ENCODE measurements at regions not wholly inside any gene's neighbourhood (a gene's known extent, or its start where the extent isn't known, plus 50 kb on each side); places are given as distances from the start of the nearest gene placed in this dataset.

DNA sequence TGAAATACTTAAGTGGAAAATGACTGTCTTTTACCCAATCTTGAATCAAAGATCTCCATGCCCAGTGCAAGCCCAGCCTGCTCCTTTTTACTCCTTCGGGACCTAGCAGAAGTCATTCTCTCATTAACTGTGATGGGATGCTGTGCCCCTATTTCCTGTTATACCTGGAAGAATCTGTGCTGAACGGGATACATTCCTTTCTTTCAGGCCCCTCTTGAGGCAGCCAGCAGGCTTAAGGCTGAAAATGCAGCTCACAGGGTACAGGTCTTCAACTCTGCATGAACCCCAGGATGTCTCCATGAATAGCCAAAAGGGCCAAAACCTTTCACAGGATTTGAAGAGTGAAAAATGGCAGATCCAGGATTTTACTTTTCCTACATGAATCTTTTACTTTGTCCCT, 784.8 kb upstream of the KLHL29 start:
- no peak overlapping the region for H2BK20ac ChIP-seq (ENCODE audit: low read depth, low read length)
- no TSS peak for BruUV-seq (replicated peaks)

More for the DNA sequence above, 784.8 kb upstream of the KLHL29 start:
- H3K27me3 ChIP-seq (ENCODE audit: control insufficient read depth, insufficient read depth, low read length), result no peaks in the 10 kb centered on the region
- no peaks in the 10 kb centered on the region for H3K9me1 ChIP-seq (ENCODE audit: insufficient read depth, low read length)
- H3K4me2 ChIP-seq (ENCODE audit: low read depth, low read length), result no peak overlapping the region
- dilution Hi-C loops (cut with HindIII; ENCODE audit: low sequenced_read_pairs, unreplicated experiment) (no loop called here), in situ Hi-C loops (cut with MboI; ENCODE audit: low sequenced_read_pairs) (no loop called here), intact Hi-C loops (cut with micrococcal nuclease) (no loop called here)
- no peak overlapping the region for H3K23ac ChIP-seq (ENCODE audit: low read depth, low read length)
- H2BK5ac ChIP-seq (ENCODE audit: low read depth, low read length, poor library complexity, severe bottlenecking), result no peak overlapping the region
- H3K9ac ChIP-seq (ENCODE audit: low read depth, low read length), result no peak overlapping the region
- H3K27ac ChIP-seq (ENCODE audit: insufficient read depth, low read length), result no peak overlapping the region
- no peak overlapping the region for H3K14ac ChIP-seq (replicated peaks; ENCODE audit: low read depth, low read length)
- peaks cover 15% of the 10 kb centered on the region for H3K9me3 ChIP-seq (ENCODE audit: control insufficient read depth, insufficient read depth, low read length)
- H3K18ac ChIP-seq (ENCODE audit: low read depth, low read length), result no peak overlapping the region
- POLR2A ChIA-PET (ENCODE audit: unreplicated experiment), result no interaction called here
- H2BK120ac ChIP-seq (ENCODE audit: low read depth, low read length), result no peak overlapping the region
- no peaks in the 10 kb centered on the region for H3K36me3 ChIP-seq (ENCODE audit: control insufficient read depth, insufficient read depth, low read length)
- no peak overlapping the region for H2AK5ac ChIP-seq (ENCODE audit: low read depth, low read length)
- H2BK15ac ChIP-seq (ENCODE audit: low read depth, low read length), result no peak overlapping the region
- no peak for TF ChIP-seq MAZ (IDR thresholded peaks at IDR 0.05; ENCODE audit: borderline replicate concordance, low read depth, low read length)
- TF ChIP-seq FOS (IDR thresholded peaks at IDR 0.05; ENCODE audit: low read depth, low read length), result no peak
- TF ChIP-seq SMC3 (IDR thresholded peaks at IDR 0.05; ENCODE audit: low read depth, low read length), result no peak
- H3K4me1 ChIP-seq (ENCODE audit: control insufficient read depth, insufficient read depth, low read length), result no peaks in the 10 kb centered on the region
- H3K4me3 ChIP-seq (ENCODE audit: insufficient read depth, low read depth, low read length), result no peak overlapping the region
- no peak overlapping the region for H2AK9ac ChIP-seq (replicated peaks; ENCODE audit: low read depth, low read length, poor library complexity)
- ATAC-seq (ENCODE audit: low read depth), result no peak
- no peaks in the 10 kb centered on the region for H4K20me1 ChIP-seq (ENCODE audit: insufficient read depth, low read length)
- no peak overlapping the region for H3K56ac ChIP-seq (ENCODE audit: extremely low read depth, insufficient read depth, low read length)
- H2AFZ ChIP-seq (replicated peaks; ENCODE audit: low read length, poor library complexity), result no peak overlapping the region
- H3K4ac ChIP-seq (ENCODE audit: low read depth, low read length), result no peak overlapping the region
- no peak for DNase-seq
- H4K8ac ChIP-seq (ENCODE audit: low read depth in 2 of 2, low read length in 2 of 2), result no peak overlapping the region
- H4K91ac ChIP-seq (ENCODE audit: insufficient read depth, low read depth, low read length), result no peak overlapping the region
- H4K5ac ChIP-seq (ENCODE audit: low read depth, low read length), result no peak overlapping the region
- H3K79me1 ChIP-seq (ENCODE audit: low read depth in 1 of 2, low read length in 2 of 2), result no peaks in the 10 kb centered on the region
- no CpG with 5 or more reads among the region's 2 CpGs for WGBS, 2 experiments (ENCODE audit: extremely low coverage in 2 of 2, insufficient read length in 1 of 2)
- CTCF ChIA-PET, result interaction anchor here (0.6 kb wide), 1 partner anchor 20 kb away, joined by 4 read pairs; no protein-coding TSS in a partner anchor

Measured in IMR-90 (cell line).